Endothelial cell of umbilical vein (primary cell): ENCODE measurements at regions not wholly inside any gene's neighbourhood (a gene's known extent, or its start where the extent isn't known, plus 50 kb on each side); places are given as distances from the start of the nearest gene placed in this dataset.

Experiments used
- BruUV-seq: library from RNA; stranded (reverse); fragments of 400-500 nt; replicated peaks from 2 replicates; lab custom pipeline; 2021; lab: Mats Ljungman, UMichigan
- CTCF ChIA-PET: fragments of 300-600, 350-600 bp; sonication (Branson Sonifier 250); formaldehyde crosslinking; loops from one replicate; lab custom pipeline; 2021; ENCODE audit warnings: antibody characterized with exemption, inconsistent platforms; lab: Charles Lee
- POLR2A ChIA-PET: fragments of 300-600, 350-600 bp; sonication (Branson Sonifier 250); formaldehyde crosslinking; loops from one replicate; lab custom pipeline; 2021; ENCODE audit warnings: antibody characterized with exemption, inconsistent platforms; lab: Charles Lee
- DNase-seq: peaks from one replicate; pipeline ENCODE4 v3.0.0-alpha.2; 2011; ENCODE audit warnings: low read depth, low spot score
- FAIRE-seq: peaks from 2 replicates; lab custom pipeline; 2011; peaks lifted over from hg19 to GRCh38; lab: Jason Lieb, UNC
- H2AFZ ChIP-seq: 2 replicates; pipeline ENCODE4 v1.6.0; 2012; ENCODE audit warnings: low read depth, low read length, control low read depth, inconsistent platforms
- H3K27ac ChIP-seq: 2 replicates; pipeline ENCODE4 v1.5.1; 2011; ENCODE audit warnings: low read depth, mild to moderate bottlenecking, control low read depth, low read length, moderate library complexity; ENCODE audit not compliant: insufficient read depth
- H3K27me3 ChIP-seq, 2 experiments: 2 replicates each; pipeline versions ENCODE4 v1.6.0 to v1.6.1; 2011; ENCODE audit warnings: low read length in 2 of 2, mixed read lengths in 1 of 2; ENCODE audit not compliant: control insufficient read depth in 2 of 2, insufficient read depth in 2 of 2
- H3K36me3 ChIP-seq, 2 experiments: 2 replicates in 1 of 2; 3 replicates in 1 of 2; pipeline ENCODE4 v1.5.1; 2011; ENCODE audit warnings: low read length in 2 of 2, mild to moderate bottlenecking in 1 of 2, moderate library complexity in 1 of 2; ENCODE audit not compliant: control insufficient read depth in 2 of 2, insufficient read depth in 2 of 2; ENCODE audit errors: extremely low read depth in 1 of 2
- H3K4me1 ChIP-seq: 3 replicates; pipeline ENCODE4 v1.5.1; 2011; ENCODE audit warnings: mild to moderate bottlenecking, low read length; ENCODE audit not compliant: control insufficient read depth, insufficient read depth; ENCODE audit errors: extremely low read depth
- H3K4me2 ChIP-seq: 2 replicates; pipeline ENCODE4 v1.6.1; 2011; ENCODE audit warnings: low read length, control low read depth, mixed read lengths; ENCODE audit not compliant: insufficient read depth
- H3K4me3 ChIP-seq, 3 experiments: fragments of 200-600 bp in 1 of 3; sonication (generic), shearing (Covaris generic) in 1 of 3; replicated peaks in 1 of 3; 2 replicates each; pipeline ENCODE4 v1.5.1; 2011 to 2016; ENCODE audit warnings: control low read depth in 3 of 3, low read length in 3 of 3, mild to moderate bottlenecking in 2 of 3, inconsistent platforms in 1 of 3, low read depth in 1 of 3, moderate library complexity in 1 of 3; ENCODE audit not compliant: insufficient read depth in 1 of 3
- H3K79me2 ChIP-seq: 2 replicates; pipeline ENCODE4 v1.6.0; 2012; ENCODE audit warnings: low read length, inconsistent platforms; ENCODE audit not compliant: control insufficient read depth, insufficient read depth
- H3K9ac ChIP-seq: replicated peaks from 2 replicates; pipeline ENCODE3; 2011; ENCODE audit warnings: low read length, control low read depth; ENCODE audit not compliant: insufficient read depth; ENCODE audit errors: extremely low read depth
- H3K9me1 ChIP-seq: replicated peaks from 3 replicates; pipeline ENCODE4 v1.6.0; 2011; ENCODE audit warnings: mild to moderate bottlenecking, low read length; ENCODE audit not compliant: control insufficient read depth, insufficient read depth; ENCODE audit errors: extremely low read depth
- H3K9me3 ChIP-seq: replicated peaks from 2 replicates; pipeline ENCODE4 v1.5.1; 2012; ENCODE audit warnings: low read length, inconsistent platforms; ENCODE audit not compliant: control insufficient read depth, insufficient read depth
- H4K20me1 ChIP-seq: replicated peaks from 2 replicates; pipeline ENCODE3; 2011; ENCODE audit warnings: mild to moderate bottlenecking, low read length; ENCODE audit not compliant: control insufficient read depth, insufficient read depth; ENCODE audit errors: extremely low read depth
- GATA2 ChIP-seq: IDR thresholded peaks from 2 replicates; pipeline ENCODE4 v1.7.0; 2011; ENCODE audit warnings: low read depth, mild to moderate bottlenecking, moderate library complexity, mixed read lengths, low read length; ENCODE audit not compliant: insufficient read length, insufficient read depth
- JUN ChIP-seq: IDR thresholded peaks from 2 replicates; pipeline ENCODE4 v1.6.1; 2011; ENCODE audit warnings: borderline replicate concordance, low read depth; ENCODE audit not compliant: insufficient read length, insufficient read depth
- dilution Hi-C: fragments of 300-500 bp; cut with MboI; formaldehyde crosslinking; loops from one replicate; pipeline ENCODE4 v1.15.0; 2019; ENCODE audit warnings: low sequenced_read_pairs; ENCODE audit not compliant: extremely low pct_ligation_motif_present
- intact Hi-C: fragments of 100-400 bp; cut with micrococcal nuclease; formaldehyde crosslinking; loops from one replicate; pipeline ENCODE4 v1.10.0; 2022

GRCh38 chr5:54859316-54859715 lies 126.1 kb downstream of the ESM1 start:
- no peak overlapping the region for H3K9ac ChIP-seq
- no peak overlapping the region for H3K4me2 ChIP-seq
- no peaks in the 10 kb centered on the region for H4K20me1 ChIP-seq
- FAIRE-seq, result no peak
- no peak overlapping the region for H3K4me3 ChIP-seq
- TF ChIP-seq GATA2, result no peak
- no peak for DNase-seq
- dilution Hi-C loops (no loop called here), intact Hi-C loops (no loop called here)
- peaks cover 0 to 5% of the 10 kb centered on the region in 2 experiments for H3K27me3 ChIP-seq
- no peak overlapping the region for H2AFZ ChIP-seq
- no peaks in the 10 kb centered on the region for H3K79me2 ChIP-seq
- H3K9me3 ChIP-seq, result peaks cover 6% of the 10 kb centered on the region
- H3K27ac ChIP-seq, result no peak overlapping the region
- H3K9me1 ChIP-seq, result no peaks in the 10 kb centered on the region
- no peaks in the 10 kb centered on the region for H3K4me1 ChIP-seq
- POLR2A ChIA-PET, result no interaction called here
- no peaks in the 10 kb centered on the region for H3K36me3 ChIP-seq
- CTCF ChIA-PET, result interaction anchor here (1.0 to 1.6 kb wide), 3 partner anchors 8 to 343 kb away, joined by 3 to 8 read pairs (median 3); partner anchors contain the start of gene SNX18
- BruUV-seq, result no TSS peak

- peaks cover 0 to 4% of the 10 kb centered on the region in 2 experiments for H3K27me3 ChIP-seq
- ChIA-PET CTCF (interaction anchor here (1.7 to 2.7 kb wide), 2 partner anchors 12 to 338 kb away, joined by 6 to 17 read pairs; partner anchors contain the start of gene SNX18), POLR2A (no interaction called here)
- FAIRE-seq, result no peak
- peaks cover 6% of the 10 kb centered on the region for H3K9me3 ChIP-seq
- H2AFZ ChIP-seq, result no peak overlapping the region
- dilution Hi-C loops (no loop called here), intact Hi-C loops (no loop called here)
- no peak for DNase-seq
- no TSS peak for BruUV-seq
- H3K4me1 ChIP-seq, result no peaks in the 10 kb centered on the region
- H3K4me2 ChIP-seq, result no peak overlapping the region
- no peaks in the 10 kb centered on the region for H3K79me2 ChIP-seq
- H3K9ac ChIP-seq, result no peak overlapping the region
- H3K9me1 ChIP-seq, result no peaks in the 10 kb centered on the region
- H3K4me3 ChIP-seq, result no peak overlapping the region
- no peak overlapping the region for H3K27ac ChIP-seq
- no peaks in the 10 kb centered on the region for H3K36me3 ChIP-seq
- TF ChIP-seq JUN, result no peak
- no peaks in the 10 kb centered on the region for H4K20me1 ChIP-seq
These were observed 130.4 kb downstream of the ESM1 start for GRCh38 chr5:54854883-54855581.
